ENCODE measurements at regions not wholly inside any gene's neighbourhood (a gene's known extent, or its start where the extent isn't known, plus 50 kb on each side); places are given as distances from the start of the nearest gene placed in this dataset.

- no peak for TF ChIP-seq CTCF (IDR thresholded peaks at IDR 0.05)
- TF ChIP-seq POLR2AphosphoS5 (IDR thresholded peaks at IDR 0.05), result no peak
- TF ChIP-seq POLR2A (IDR thresholded peaks at IDR 0.05), result no peak
These were observed 1954.7 kb downstream of the TP53TG3F start for GRCh38 chr16:35414139-35414538.

All from sigmoid colon (tissue), 4 donors.